Liver (tissue), 3 donors: ENCODE measurements at regions not wholly inside any gene's neighbourhood (a gene's known extent, or its start where the extent isn't known, plus 50 kb on each side); places are given as distances from the start of the nearest gene placed in this dataset.

Experiments used
- CTCF ChIP-seq: fragments of 150-350 bp; IDR thresholded peaks from 2 replicates; pipeline ENCODE4 v1.5.1; 2017; ENCODE audit warnings: improper control_type of control experiment, low read depth, low read length; ENCODE audit not compliant: missing input control
- HNF4A ChIP-seq, 2 donors: conservative IDR thresholded peaks; 2 replicates each; pipeline ENCODE4 v1.6.1; 2016; ENCODE audit warnings: antibody characterized with exemption in 2 of 2, mild to moderate bottlenecking in 2 of 2
- TAF1 ChIP-seq: conservative IDR thresholded peaks from 2 replicates; pipeline ENCODE4 v1.6.1; 2016; ENCODE audit warnings: antibody characterized with exemption, mild to moderate bottlenecking
- YY1 ChIP-seq: IDR thresholded peaks from 2 replicates; pipeline ENCODE4 v1.6.1; 2016; ENCODE audit warnings: antibody characterized with exemption, mild to moderate bottlenecking
- ZBTB33 ChIP-seq: IDR thresholded peaks from 2 replicates; pipeline ENCODE4 v1.6.1; 2016; ENCODE audit warnings: antibody characterized with exemption
- donor health status: healthy.
- donor health status: healthy.

- TF ChIP-seq CTCF (no peak), YY1 (no peak), HNF4A (conservative IDR thresholded peaks at IDR 0.05) (no peak), TAF1 (no peak), ZBTB33 (no peak)
Observed at GRCh38 chr12:94790825-94791224, 140.5 kb upstream of the TMCC3 start.
